Heart left ventricle (tissue), 13 donors: ENCODE measurements at regions not wholly inside any gene's neighbourhood (a gene's known extent, or its start where the extent isn't known, plus 50 kb on each side); places are given as distances from the start of the nearest gene placed in this dataset.

Source experiments
- CTCF ChIP-seq, 12 donors: fragments of 200-600 bp; sonication (generic) in 4 of 12; IDR thresholded peaks; one replicate each; pipeline versions ENCODE4 v1.5.0 to v1.8.0; 2018 to 2022; ENCODE audit warnings: antibody characterized with exemption in 12 of 12, mild to moderate bottlenecking in 5 of 12
- POLR2A ChIP-seq, 2 donors: fragments of 450-650 bp; IDR thresholded peaks; one replicate each; pipeline ENCODE4 v1.6.1; 2017; ENCODE audit warnings: antibody characterized with exemption in 2 of 2, mild to moderate bottlenecking in 2 of 2, moderate library complexity in 2 of 2
- donor health status: ischemic (EF 13 %, LVEDD 7.1; RV severe dilation, severe dysfunction).
- donor health status: DM: no; HTN: yes; CAD: no.
- donor health status: DM: no; HTN: no; CAD: no.
- donor health status: ischemic (EF 25% LVEDD 6.9; RV normal size, moderate dysfunction).
- donor health status: ischemic (EF 25% LVEDD 5.7; RV mildly dilated, moderate dysfunction).
- donor health status: ischemic (EF 35%, LVEDD 5.7; RV mildly dilated, moderate dysfunction).
- donor health status: nonischemic (EF 11% LVEDD 7.7; RV severe dilation, severe dysfunction).
- donor health status: DM: yes; HTN: yes; CAD: no.
- donor health status: PGD.
- donor health status: ischemic (EF 29% LVEDD 5.4; RV normal size, mild dysfunction).
- donor health status: nonischemic (EF 23%, LVEDD 6.1; RV moderate dilation, normal function).

GRCh38 chr22:27022896-27023361, 365.5 kb downstream of the MIAT start:
- TF ChIP-seq POLR2A (IDR thresholded peaks at IDR 0.05) (no peak), CTCF (IDR thresholded peaks at IDR 0.05) (no peak)
